HG02884 (cell line): ENCODE measurements at regions not wholly inside any gene's neighbourhood (a gene's known extent, or its start where the extent isn't known, plus 50 kb on each side); places are given as distances from the start of the nearest gene placed in this dataset.

ENCODE experiments used
- ATAC-seq: cut with Tn5 transposase; IDR thresholded peaks from one replicate; pipeline ENCODE4 v1.9.1; 2021; ENCODE audit warnings: mild to moderate bottlenecking, moderate library complexity; ENCODE audit not compliant: unreplicated experiment

DNA sequence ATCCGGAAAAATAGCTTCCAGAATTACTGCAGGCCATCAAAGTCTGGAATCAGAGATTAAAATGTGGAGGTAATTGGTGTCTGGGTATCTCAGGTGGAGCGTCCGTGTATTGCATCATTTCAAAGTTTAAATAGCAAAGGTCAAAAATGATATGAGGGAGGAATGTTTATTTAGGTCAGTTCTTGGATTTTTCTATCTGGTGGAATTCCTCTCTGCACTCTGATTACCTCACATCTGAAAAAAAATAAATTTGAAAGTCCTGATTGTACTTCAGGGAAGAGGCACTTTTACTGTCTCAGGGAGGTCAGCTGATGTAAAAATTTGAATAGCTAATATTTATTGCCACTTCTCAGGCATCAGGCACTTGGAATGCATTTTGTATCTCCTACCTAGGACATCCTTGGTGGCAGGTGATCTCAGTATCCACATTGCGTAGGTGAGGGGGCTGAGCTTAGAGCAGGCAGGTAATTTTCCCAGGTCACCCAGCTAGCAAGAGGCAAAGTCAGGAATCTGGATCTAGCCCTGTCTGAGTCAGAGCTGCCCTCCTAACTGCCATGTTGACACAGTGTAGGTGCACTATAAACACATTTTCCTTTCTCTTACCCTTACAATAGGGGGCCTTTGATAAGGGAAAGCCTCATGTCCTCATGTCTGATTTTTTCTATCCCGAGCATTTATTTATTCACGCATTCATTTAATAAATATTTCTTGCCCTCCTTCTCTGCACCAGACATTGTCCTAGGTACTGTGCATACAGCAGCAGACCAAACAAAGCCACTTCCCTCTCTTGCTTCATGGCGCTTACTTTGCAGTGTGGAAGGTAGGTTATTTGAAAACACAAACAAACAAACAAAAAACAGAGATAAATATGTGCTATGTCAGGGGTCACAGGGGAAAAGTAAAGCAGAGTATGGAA lies 454.3 kb downstream of the HAPSTR1 start:
- ATAC-seq: no peak

DNA sequence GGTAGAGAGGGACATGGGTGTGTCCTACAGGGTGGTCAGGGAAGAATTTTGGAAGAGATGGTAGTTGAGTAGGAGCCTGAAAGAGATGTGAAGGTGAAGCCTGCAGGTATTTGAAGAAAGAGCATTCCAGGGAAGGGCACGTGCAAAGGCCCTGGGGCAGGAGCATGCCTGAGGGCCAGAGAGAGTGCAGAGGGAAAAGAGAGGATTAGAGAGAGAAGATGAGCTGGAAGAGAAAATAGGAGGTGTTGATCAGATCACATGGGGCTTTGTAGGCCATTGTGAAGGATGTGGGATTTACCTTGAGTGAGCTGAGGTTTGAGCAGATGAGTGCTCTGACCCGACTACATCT lies 455.0 kb downstream of the HAPSTR1 start:
- no peak for ATAC-seq

DNA sequence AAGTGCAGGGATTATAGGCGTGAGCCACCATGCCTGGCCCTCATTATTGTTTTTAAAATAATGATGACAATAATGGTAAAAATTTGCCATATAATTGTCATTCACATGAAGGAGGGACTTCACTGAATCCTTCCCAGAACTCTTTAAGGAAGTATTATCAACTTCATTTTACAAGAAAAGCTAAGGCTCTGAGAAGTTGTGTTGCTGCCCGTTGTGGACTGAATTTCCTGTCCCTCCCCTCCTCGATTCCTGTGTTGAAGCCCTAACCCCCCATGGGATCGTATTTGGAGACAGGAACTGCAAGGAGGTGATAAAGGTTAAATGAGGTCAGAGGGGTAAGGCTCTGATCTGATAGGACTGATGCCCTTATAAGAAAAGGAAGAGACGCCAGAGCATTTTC lies 458.0 kb downstream of the HAPSTR1 start:
- no peak for ATAC-seq

DNA sequence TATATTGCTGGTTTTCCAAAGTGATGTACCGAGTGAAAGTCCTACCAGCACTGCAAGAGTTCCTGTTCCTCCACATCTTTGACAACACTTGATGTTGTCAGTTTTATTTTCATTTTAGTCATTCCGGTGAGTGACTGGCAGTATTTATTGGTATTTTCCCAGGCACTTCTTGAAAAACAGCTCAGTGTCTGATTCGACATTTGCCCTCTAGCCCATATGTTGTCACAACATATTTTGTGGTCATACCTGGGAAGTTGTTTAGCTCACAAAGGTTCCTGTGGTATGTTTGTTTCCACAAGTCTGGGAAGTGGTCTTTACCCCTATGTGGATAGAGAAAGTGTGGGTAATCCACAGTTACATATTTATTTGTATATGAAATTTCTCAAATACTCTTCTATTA lies 463.6 kb downstream of the HAPSTR1 start:
- ATAC-seq: no peak

DNA sequence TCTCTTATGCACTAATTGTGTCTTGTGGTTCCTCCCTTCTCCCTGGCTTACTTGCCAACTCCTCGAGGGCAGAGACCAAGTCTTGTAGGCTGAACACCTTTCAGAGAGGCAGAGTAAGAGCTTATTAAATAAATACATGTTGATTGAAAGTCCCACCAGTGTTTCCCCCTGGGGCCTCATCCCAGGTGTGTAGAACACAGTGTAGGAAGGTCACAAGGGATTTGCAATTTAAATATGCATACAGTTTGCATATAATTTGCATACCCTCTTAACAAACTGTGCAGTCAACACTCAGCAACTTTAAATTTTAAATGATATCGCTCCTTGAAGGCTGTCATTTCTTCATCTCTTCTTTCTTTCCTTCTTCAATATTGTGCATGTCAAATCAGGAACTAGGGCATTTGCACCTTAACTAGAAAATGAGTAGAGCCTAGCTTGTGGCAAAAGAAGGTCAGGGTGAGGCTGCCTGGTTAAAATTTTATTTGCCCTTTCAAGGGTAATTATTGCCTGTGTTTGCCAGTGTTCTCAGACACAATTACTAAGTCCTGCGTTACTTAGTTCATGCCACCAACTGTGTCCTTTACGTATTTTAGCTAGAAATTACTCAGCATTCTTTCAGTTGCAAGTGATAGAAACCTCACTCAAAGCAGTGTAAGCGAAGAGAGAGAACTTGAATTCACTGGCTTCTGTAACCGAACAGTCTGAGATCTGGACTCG lies 465.7 kb downstream of the HAPSTR1 start:
- ATAC-seq: no peak

DNA sequence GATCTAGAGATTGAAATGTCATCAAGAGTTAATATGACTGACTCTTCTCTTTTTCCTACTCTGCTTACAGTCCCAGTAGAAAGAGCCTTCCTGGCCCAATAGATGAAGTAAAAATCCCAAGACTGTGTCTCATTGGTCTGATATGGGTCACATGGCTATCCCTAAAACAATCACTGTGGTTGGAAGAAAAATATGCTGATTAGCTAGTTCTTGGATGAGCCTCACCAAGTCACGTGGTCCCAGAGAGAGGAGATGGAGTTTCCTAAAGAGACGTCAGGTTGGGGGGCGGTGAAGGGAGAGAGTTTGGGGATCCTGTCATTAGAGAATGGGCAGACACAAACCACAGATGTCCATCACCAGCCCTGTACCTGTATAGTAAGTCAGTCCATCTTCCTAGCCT lies 466.3 kb downstream of the HAPSTR1 start:
- ATAC-seq: no peak

DNA sequence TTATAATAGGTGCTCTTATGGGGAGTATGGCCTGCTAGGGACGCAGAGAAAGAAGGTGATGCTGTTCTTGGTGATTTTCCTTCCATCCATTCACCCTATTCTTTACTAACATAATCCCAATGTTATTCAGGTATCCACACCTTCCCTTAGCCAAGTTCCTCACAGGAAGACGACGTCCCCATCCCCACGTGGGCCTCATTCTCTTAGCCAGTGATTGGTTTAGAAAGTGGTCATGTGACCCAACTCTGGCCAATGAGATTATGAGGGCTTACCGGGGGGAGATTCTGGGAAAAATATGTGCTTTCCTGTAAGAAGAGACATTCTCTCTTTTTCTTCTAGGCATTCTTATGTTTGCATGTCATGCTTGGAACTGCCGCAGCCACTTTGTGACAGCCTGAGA lies 474.7 kb downstream of the HAPSTR1 start:
- no peak for ATAC-seq

DNA sequence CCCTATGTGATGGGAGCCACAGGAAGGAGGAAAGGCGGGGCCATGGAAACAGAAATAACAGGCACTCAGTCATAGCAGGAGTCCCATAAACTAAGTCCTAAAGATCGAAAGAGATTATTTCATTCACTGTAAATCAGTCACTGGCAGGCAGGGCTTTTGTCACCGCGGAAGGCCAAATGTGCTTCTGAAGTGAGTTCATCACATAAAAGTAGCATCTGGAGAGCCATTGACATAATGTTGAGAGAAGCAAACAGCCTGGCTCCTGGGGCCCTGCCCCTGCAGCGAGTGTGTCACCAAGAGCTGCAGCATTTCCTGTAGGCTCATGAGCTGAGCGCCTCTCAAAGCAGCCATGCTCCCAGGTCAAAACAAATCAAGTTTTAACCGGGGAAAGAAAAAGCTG lies 476.2 kb downstream of the HAPSTR1 start:
- no peak for ATAC-seq

DNA sequence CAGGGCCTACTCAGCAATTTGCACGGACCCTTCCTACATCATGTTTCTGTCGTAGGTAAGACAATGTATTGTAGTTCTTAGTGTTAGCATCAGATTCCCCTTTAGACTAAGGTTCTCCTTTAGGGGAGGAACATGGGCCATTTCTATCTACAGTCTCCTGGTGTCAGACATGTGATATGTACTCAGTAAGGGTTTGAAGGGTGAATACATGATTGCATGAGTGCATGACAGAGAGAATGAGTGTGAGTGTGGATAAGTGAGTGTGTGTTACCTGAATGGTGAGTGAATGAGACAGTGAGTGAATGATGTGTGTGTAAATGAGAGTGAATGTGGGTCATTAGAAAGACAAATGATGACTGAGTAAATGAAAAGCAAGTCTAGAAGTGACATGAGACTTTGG lies 476.8 kb downstream of the HAPSTR1 start:
- no peak for ATAC-seq

DNA sequence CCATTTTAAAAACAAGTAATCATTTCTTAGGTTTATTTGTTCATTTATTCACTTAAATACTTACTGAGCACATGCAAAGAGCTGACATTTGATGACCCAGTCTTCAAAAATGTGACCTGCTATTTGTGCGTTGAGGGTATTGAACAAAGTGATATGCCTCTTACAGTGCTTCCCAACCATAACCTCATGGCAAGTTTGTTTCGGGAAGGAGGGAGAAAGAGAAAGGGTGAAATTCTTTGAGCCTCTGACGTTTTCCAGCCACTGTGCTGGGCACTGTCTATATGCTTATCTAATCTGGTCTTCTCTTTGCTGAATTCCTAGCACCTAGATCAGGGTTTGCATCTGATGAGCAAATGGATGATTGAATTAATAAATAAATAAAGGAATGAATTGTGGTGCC lies 479.1 kb downstream of the HAPSTR1 start:
- no peak for ATAC-seq

DNA sequence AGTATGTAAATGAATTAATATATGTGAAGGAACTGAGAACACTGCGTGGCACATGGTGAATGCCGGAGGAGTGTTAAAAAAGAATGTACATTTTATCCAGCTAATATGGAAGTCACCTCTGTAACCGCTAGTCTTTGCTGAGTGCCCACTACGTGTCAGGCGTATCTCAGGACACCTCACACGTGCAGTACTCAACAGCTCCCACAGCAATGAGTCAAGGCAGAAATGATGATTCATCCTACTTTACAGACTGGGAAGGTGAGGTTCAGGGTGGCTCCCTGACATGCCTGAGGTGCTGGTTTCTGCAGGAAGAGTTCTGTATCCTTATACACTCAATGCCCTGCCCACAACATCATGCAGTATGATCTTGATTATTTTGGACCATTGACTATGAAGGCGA lies 487.0 kb downstream of the HAPSTR1 start:
- ATAC-seq: no peak

DNA sequence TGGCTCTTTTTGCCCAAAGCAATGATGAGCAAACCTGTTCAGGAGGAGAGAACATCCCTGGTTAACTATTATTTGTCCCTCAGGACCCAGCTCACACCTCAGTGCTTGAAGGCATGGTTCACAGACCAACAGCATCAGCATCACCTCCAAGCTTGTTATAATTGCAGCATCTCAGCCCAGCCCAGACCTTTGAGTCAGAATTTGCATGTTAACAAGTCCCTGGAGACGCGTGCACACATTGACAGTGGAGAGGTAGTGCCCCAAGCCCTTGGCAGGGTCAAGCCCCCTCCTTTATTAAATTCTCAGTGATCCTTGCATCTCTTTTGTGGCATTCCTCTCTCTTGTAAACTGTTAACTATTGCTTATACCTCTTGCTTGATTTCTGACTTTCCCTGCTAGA lies 488.6 kb downstream of the HAPSTR1 start:
- ATAC-seq: no peak

DNA sequence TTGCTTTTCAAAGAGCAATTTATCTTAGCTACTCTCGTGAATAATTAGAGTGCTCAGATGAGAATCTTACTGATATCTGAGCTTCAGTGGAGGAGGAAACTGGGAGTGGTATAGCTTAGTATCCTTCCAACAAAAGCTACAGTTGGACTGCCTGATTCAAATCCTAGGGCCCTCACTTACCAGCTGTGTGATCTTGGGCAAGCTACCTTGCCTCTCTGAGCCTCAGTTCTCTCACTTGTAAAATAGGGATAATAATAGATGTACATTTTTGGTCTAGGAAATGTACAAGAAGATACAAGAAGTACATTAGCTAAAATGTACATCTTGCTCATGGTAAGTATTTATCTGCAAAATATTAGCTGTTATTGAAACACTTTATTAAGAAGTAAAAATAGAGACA lies 502.0 kb downstream of the HAPSTR1 start:
- no peak for ATAC-seq

DNA sequence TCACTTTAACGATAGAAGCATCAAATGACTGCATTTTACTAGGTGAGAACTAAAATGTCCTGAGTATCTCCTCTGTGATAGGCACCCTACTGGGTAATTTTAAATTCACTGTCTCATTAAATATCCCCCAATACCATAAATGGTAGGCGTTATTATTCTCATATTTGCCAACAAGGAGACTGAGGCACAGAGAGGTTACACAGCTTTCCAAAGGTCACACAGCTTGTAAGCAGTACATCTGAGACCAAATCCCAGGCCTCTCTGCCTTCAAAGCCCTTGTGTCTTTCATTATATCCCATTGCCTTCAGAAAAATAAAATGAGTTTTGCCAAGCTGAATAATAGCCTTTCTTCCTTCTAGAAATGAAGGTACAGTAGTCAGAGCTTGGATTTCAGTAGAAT lies 502.6 kb downstream of the HAPSTR1 start:
- no peak for ATAC-seq

DNA sequence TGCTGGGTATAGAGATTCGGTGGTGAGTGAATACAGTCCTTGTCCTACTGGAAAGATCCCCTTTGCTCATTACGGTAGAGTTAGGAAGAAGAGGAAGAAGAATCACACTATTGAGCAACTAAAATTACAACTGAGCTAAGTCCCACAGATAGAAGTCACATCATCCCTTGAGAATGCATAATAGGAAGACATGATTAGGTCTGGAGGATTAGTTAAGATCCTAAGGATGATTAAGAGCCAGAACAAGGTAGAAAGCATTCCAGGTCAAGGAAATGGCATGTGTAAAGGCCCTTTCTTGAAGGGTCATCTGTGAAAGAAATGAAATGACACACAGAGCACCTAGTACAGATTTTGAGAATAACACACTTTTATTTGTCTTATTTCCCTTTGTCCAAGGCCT lies 503.5 kb downstream of the HAPSTR1 start:
- no peak for ATAC-seq

DNA sequence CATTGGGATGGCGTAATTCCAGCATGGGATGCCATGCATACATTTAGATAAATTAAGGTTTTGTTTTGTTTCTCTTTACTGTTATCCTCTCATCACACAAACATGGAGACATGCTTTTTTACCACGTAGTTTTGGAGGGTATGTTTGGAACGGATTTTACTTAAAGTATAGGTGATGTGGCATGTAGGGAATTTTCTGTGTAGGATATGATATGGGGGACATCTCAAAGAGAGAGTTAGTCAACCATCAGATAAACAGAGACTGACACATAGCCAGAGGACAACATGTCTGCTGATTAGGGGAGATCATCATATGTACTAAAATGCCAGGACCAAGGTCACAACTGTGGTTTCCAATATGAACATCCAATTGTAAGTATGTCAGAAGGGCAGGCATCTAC lies 503.9 kb downstream of the HAPSTR1 start:
- ATAC-seq: no peak

DNA sequence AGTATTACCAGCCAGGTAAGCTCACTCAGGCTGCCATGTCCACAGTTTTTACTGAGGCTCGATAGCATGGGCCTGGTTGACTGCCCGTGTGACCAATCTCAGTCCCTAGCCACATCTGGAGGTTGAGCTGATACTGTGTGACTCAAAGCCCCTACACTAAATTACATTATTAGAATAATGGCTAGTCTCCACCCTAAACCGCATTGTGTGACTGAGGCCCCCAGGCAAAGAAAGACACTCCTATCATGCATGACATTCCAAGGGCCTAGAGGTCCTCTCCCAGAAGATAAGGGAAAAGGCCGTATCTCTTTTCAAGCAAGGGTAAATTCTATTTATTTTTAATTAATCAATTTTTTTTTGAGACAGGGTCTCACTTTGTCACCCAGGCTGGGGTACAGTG lies 505.3 kb downstream of the HAPSTR1 start:
- ATAC-seq: no peak

DNA sequence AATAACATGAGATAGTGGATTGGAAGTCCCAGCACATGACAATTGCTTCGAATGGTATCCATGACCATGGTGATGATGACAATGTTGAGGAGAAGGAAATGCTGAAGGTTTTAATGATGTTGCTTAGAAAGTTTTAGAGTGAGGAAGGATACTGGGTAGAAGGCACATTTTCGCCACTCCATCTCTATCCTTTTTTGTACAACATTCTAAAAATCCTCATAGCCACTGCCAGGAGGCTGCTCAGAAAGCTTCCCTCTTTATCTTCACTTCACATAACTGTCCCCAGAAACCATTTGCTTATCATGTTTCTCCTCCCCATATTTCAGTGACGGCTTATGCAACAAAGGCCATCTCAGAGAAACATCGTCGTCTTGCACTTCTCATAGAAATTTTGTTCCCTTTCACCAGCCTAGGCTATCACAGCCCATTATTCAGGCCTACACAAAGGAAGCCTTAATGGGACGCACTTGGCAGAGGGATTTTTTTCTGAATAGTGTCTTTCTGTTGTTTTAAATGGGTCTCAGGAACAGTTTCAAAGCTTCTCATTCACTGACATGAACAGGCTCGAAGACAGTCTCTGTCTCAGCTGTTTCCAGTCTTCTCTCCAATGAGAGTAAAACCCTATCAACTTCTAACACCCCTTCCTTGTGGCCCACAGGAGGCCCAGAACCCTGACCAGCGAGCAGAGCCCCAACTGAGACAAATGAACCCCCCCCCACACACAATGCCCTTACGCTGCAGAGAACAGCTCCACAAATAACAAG lies 506.7 kb downstream of the HAPSTR1 start:
- ATAC-seq: no peak

DNA sequence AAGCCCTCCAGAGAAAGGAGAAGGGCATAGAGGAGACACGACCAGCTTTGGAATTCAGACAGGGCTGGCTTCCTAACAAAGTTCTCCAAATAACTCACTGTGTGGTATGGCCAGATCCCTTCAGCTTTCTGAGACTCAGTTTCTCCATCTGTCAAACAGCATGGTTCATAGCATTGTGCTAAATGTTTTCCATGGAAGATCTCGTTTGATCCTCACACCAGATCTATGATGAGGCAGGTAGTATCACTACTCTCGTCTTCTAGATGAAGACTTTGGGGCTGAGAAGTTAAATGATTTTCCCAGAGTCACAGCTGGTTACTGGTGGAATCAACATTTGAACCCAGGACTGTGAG lies 507.3 kb downstream of the HAPSTR1 start:
- no peak for ATAC-seq

DNA sequence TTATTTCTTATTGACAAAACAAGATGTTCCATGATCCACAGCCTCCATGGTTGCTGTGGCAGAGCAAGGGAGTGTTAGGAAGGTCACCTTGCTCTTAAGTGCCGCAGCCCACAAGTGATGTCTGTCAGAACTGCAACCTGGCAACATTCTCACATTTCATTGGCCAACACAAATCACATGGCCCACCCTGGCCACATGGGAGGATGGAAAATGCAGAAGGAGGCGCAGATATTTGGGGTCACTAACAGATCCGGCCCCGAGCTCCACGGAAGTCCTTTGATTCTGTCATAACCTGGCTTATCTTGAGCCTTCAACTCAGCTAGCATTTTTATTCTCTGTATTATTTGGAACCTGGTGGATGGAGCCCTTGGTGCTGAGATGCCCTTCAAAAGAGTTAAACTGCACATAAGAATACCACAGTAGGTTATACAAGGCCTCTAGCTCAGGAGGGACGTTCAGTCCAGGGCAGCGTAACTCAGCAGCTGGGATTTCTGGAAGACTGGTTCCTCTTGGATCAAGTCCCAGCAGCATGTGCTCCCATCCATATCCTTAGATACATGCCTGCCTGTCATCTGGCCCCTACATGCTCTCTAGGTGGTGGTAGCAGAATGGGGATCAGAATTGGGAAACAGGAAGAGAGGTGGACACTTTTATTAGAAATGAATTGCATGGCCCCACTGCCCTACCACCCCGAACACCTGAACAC lies 508.1 kb downstream of the HAPSTR1 start:
- ATAC-seq: no peak

DNA sequence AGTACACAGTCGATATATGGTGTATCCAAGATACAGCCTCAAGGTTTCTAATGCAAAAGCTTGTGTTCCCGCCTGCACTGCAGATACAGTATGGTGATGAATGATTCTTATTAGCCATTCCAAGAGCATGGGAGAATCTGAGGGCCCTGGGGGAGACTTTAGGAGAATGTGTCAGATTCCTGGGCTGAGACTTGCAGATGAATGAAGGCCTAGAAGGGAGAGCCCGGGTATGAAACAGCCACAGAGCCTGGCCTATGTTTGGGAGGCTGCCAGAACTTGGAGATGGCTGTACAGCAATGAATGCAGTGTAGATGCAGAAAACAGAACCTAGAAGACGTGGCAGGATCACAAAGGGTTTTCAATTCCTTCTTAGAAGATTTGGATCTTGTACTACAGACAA lies 510.7 kb downstream of the HAPSTR1 start:
- no peak for ATAC-seq
